ENCODE measurements at regions not wholly inside any gene's neighbourhood (a gene's known extent, or its start where the extent isn't known, plus 50 kb on each side); places are given as distances from the start of the nearest gene placed in this dataset.

DNA sequence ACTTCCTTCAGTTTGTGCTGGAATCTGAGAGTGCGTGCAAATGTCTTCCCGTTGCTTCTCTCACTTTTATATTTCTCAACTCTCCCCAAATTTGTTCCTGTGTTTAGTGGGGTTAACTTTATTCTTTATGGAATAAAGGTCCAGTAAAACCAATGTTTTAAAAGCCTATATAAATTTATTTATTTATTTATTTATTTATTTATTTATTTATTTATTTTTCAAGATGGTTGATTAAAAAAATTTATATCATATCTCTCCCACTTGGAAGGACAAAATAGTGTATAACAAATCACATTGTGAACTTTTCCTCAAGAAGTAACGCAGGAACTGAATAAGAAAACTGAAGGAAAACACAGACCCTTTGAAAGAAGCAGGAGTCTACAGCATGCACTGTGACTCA lies 95.3 kb upstream of the ITM2A start:
- no peak for TF ChIP-seq EZH2phosphoT487 (IDR thresholded peaks at IDR 0.05; ENCODE audit: low read depth, severe bottlenecking, unreplicated experiment)
- TF ChIP-seq CTCF (IDR thresholded peaks at IDR 0.05; ENCODE audit: poor library complexity): no peak
- no peak for TF ChIP-seq EZH2 (IDR thresholded peaks at IDR 0.05; ENCODE audit: borderline replicate concordance)

Data from hepatocyte (in vitro differentiated cells).